CD4-positive, alpha-beta T cell (primary cell): ENCODE measurements at regions not wholly inside any gene's neighbourhood (a gene's known extent, or its start where the extent isn't known, plus 50 kb on each side); places are given as distances from the start of the nearest gene placed in this dataset.
A peak's percentile ranks its signal among the peaks of the same experiment; 100 is the strongest.

Source experiments
- ATAC-seq: fragments of 200-7000 bp; cut with Tn5 transposase; one replicate; pipeline ENCODE4 v1.10.0; 2022; ENCODE audit warnings: mild to moderate bottlenecking; ENCODE audit not compliant: poor library complexity
- CTCF ChIA-PET: fragments of 350-600 bp; sonication (Branson Sonifier 250); formaldehyde crosslinking; loops from one replicate; lab custom pipeline; 2021; ENCODE audit warnings: antibody characterized with exemption, inconsistent platforms; lab: Charles Lee
- POLR2A ChIA-PET: fragments of 350-600 bp; sonication (Branson Sonifier 250); formaldehyde crosslinking; loops from one replicate; lab custom pipeline; 2021; ENCODE audit warnings: antibody characterized with exemption, inconsistent platforms; lab: Charles Lee
- DNase-seq, 14 experiments: peaks; one replicate each; pipeline ENCODE4 v3.0.0-alpha.2; 2013 to 2020; ENCODE audit warnings: mixed read lengths in 2 of 14
- H3K27ac ChIP-seq, 2 donors: one replicate each; pipeline versions ENCODE4 v1.5.1 to v1.7.0; 2013; ENCODE audit warnings: low read length in 2 of 2, low read depth in 1 of 2, mild to moderate bottlenecking in 1 of 2
- H3K27me3 ChIP-seq, 2 experiments: 1 replicate in 1 of 2; 2 replicates in 1 of 2; pipeline versions ENCODE4 v1.6.1 to v1.7.0; 2013; ENCODE audit warnings: low read length in 2 of 2, control low read depth in 1 of 2, mild to moderate bottlenecking in 1 of 2, moderate library complexity in 1 of 2; ENCODE audit not compliant: insufficient read depth in 2 of 2, control insufficient read depth in 1 of 2
- H3K36me3 ChIP-seq: one replicate; pipeline ENCODE4 v1.6.1; 2013; ENCODE audit warnings: low read length, control low read depth; ENCODE audit not compliant: insufficient read depth
- H3K4me1 ChIP-seq: one replicate; pipeline ENCODE4 v1.6.1; 2013; ENCODE audit warnings: low read length, control low read depth; ENCODE audit not compliant: insufficient read depth
- H3K4me3 ChIP-seq: one replicate; pipeline ENCODE4 v1.5.1; 2013; ENCODE audit warnings: mild to moderate bottlenecking, low read length, moderate library complexity
- H3K9me3 ChIP-seq, 2 experiments: 1 replicate in 1 of 2; 2 replicates in 1 of 2; pipeline versions ENCODE4 v1.6.1 to v1.7.0; 2013; ENCODE audit warnings: low read length in 2 of 2, mild to moderate bottlenecking in 2 of 2, control low read depth in 1 of 2, moderate library complexity in 1 of 2; ENCODE audit not compliant: control insufficient read depth in 1 of 2, insufficient read depth in 1 of 2
- H3K27ac Mint-ChIP-seq: one replicate; pipeline ENCODE4 v1.8.0; 2020; ENCODE audit warnings: mixed read lengths
- H3K27me3 Mint-ChIP-seq: one replicate; pipeline ENCODE4 v1.8.0; 2021; ENCODE audit warnings: mixed read lengths
- H3K36me3 Mint-ChIP-seq: one replicate; pipeline ENCODE4 v1.8.0; 2021; ENCODE audit warnings: low read depth, mixed read lengths
- H3K4me1 Mint-ChIP-seq: one replicate; pipeline ENCODE4 v1.8.0; 2021; ENCODE audit warnings: low read depth, mixed read lengths
- H3K4me3 Mint-ChIP-seq: one replicate; pipeline ENCODE4 v1.8.0; 2020; ENCODE audit warnings: mild to moderate bottlenecking, mixed read lengths
- H3K9me3 Mint-ChIP-seq: one replicate; pipeline ENCODE4 v1.8.0; 2020; ENCODE audit warnings: mixed read lengths
- intact Hi-C, 2 experiments: fragments of 100-400 bp; cut with DNase I in 1 of 2; cut with micrococcal nuclease in 1 of 2; formaldehyde crosslinking; loops; one replicate each; pipeline versions ENCODE4 v1.15.1 to v1.9.0; 2023 to 2025; cut with DNase I, micrococcal nuclease
- TF ChIP-seq, protein P1 (sequence below): fragments of 200-600 bp; IDR thresholded peaks from one replicate; pipeline ENCODE4 v1.8.0; 2022; ENCODE audit warnings: antibody characterized with exemption, mild to moderate bottlenecking

GRCh38 chr2:193876980-193877379 lies 1682.2 kb upstream of the TMEFF2 start:
- H3K4me3 ChIP-seq = no peak overlapping the region
- H3K4me1 ChIP-seq = no peaks in the 10 kb centered on the region
- no peak overlapping the region for H3K4me3 Mint-ChIP-seq
- ATAC-seq (no peak), DNase-seq (no peak)
- no peak overlapping the region for H3K27ac Mint-ChIP-seq
- no peaks in the 10 kb centered on the region for H3K27me3 Mint-ChIP-seq
- H3K9me3 Mint-ChIP-seq = peaks cover 7% of the 10 kb centered on the region
- no peaks in the 10 kb centered on the region for H3K4me1 Mint-ChIP-seq
- CTCF ChIA-PET = no interaction called here
- no peaks in the 10 kb centered on the region for H3K27me3 ChIP-seq
- no peak overlapping the region for H3K27ac ChIP-seq
- intact Hi-C loops = no loop called here
- TF ChIP-seq, protein P1, sequence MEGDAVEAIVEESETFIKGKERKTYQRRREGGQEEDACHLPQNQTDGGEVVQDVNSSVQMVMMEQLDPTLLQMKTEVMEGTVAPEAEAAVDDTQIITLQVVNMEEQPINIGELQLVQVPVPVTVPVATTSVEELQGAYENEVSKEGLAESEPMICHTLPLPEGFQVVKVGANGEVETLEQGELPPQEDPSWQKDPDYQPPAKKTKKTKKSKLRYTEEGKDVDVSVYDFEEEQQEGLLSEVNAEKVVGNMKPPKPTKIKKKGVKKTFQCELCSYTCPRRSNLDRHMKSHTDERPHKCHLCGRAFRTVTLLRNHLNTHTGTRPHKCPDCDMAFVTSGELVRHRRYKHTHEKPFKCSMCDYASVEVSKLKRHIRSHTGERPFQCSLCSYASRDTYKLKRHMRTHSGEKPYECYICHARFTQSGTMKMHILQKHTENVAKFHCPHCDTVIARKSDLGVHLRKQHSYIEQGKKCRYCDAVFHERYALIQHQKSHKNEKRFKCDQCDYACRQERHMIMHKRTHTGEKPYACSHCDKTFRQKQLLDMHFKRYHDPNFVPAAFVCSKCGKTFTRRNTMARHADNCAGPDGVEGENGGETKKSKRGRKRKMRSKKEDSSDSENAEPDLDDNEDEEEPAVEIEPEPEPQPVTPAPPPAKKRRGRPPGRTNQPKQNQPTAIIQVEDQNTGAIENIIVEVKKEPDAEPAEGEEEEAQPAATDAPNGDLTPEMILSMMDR = no peak
- H3K36me3 Mint-ChIP-seq = no peaks in the 10 kb centered on the region
- no peaks in the 10 kb centered on the region for H3K36me3 ChIP-seq
- peaks cover 0 to 5% of the 10 kb centered on the region in 2 experiments for H3K9me3 ChIP-seq
- POLR2A ChIA-PET = no interaction called here

- no peaks in the 10 kb centered on the region for H3K36me3 Mint-ChIP-seq
- no peaks in the 10 kb centered on the region for H3K4me1 Mint-ChIP-seq
- TF ChIP-seq, protein P1 = no peak
- ATAC-seq (no peak), DNase-seq (no peak)
- H3K27me3 ChIP-seq = no peaks in the 10 kb centered on the region
- no peaks in the 10 kb centered on the region for H3K36me3 ChIP-seq
- no peak overlapping the region for H3K4me3 ChIP-seq
- no peak overlapping the region for H3K27ac ChIP-seq
- intact Hi-C loops = no loop called here
- H3K4me1 ChIP-seq = no peaks in the 10 kb centered on the region
- POLR2A ChIA-PET = no interaction called here
- CTCF ChIA-PET = no interaction called here
- no peak overlapping the region for H3K4me3 Mint-ChIP-seq
- H3K27me3 Mint-ChIP-seq = no peaks in the 10 kb centered on the region
- peaks cover 7 to 22% of the 10 kb centered on the region in 2 experiments for H3K9me3 ChIP-seq
- H3K9me3 Mint-ChIP-seq = peaks cover 4% of the 10 kb centered on the region
- no peak overlapping the region for H3K27ac Mint-ChIP-seq
Observed at GRCh38 chr2:193869564-193869963, 1674.8 kb upstream of the TMEFF2 start.

DNA sequence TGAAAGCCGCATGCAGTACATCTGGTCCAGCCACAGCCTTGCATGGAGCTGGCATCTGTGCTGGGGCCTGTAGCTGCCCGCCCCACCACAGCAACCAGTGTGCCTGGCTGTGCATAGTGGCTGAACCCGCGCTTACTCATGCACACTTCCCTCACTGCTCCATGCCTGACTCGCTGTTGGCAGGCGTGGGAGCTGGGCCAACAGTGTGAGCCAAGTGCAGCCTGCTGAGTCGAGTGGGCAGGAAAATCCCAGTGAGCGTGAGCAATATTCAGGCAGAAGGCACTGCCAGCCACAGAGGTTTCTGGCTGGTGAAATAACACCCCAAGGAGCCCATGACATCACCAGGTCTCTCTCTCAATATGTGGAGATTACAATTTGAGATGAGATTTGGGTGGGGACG lies 1674.1 kb upstream of the TMEFF2 start:
- no peaks in the 10 kb centered on the region for H3K4me1 ChIP-seq
- H3K4me1 Mint-ChIP-seq = no peaks in the 10 kb centered on the region
- no peak overlapping the region for H3K4me3 Mint-ChIP-seq
- no peak overlapping the region for H3K4me3 ChIP-seq
- no peaks in the 10 kb centered on the region for H3K36me3 Mint-ChIP-seq
- DNase-seq (peak in 1 of 14 experiments; percentile 10), ATAC-seq (no peak)
- TF ChIP-seq, protein P1 = no peak
- no peaks in the 10 kb centered on the region for H3K36me3 ChIP-seq
- H3K27me3 ChIP-seq = no peaks in the 10 kb centered on the region
- ChIA-PET CTCF (no interaction called here), POLR2A (no interaction called here)
- H3K27me3 Mint-ChIP-seq = no peaks in the 10 kb centered on the region
- H3K9me3 Mint-ChIP-seq = peaks cover 4% of the 10 kb centered on the region
- H3K27ac Mint-ChIP-seq = no peak overlapping the region
- H3K27ac ChIP-seq = no peak overlapping the region
- H3K9me3 ChIP-seq = peaks cover 7 to 22% of the 10 kb centered on the region in 2 experiments
- intact Hi-C loops = no loop called here
